OCI-LY7 (cell line): ENCODE measurements at regions not wholly inside any gene's neighbourhood (a gene's known extent, or its start where the extent isn't known, plus 50 kb on each side); places are given as distances from the start of the nearest gene placed in this dataset.

Experiments used
- EZH2phosphoT487 ChIP-seq: fragments of 200-600 bp; sonication (generic); IDR thresholded peaks from 2 replicates; pipeline ENCODE4 v1.6.1; 2018; ENCODE audit warnings: low read depth, borderline replicate concordance, mild to moderate bottlenecking, mixed run types, antibody characterized with exemption, low read length, moderate library complexity, mixed read lengths
- TF ChIP-seq, protein P1 (sequence below): fragments of 200-600 bp; sonication (generic); conservative IDR thresholded peaks from 2 replicates; pipeline ENCODE4 v1.5.1; 2014; ENCODE audit warnings: mild to moderate bottlenecking, antibody characterized with exemption, low read length, moderate library complexity, mixed read lengths

DNA sequence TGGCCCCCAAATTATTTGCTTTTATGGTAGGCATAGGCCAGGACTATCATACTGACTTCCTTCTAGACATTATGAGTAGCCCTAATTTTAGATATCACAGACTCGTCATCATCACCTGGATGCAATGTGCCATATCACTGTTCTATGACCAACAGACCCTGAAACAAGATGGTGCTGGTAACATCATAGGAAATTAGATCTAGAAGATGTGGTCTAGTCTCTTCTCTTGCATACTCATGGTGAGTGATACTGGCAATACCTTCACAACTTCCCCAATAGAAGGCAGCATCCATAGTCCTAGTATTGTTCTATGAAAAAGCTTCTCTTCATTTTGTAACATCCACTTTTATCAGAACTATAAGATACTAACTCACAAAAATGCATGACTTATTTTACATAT lies 116.3 kb upstream of the ITGA4 start:
- TF ChIP-seq, protein P1, sequence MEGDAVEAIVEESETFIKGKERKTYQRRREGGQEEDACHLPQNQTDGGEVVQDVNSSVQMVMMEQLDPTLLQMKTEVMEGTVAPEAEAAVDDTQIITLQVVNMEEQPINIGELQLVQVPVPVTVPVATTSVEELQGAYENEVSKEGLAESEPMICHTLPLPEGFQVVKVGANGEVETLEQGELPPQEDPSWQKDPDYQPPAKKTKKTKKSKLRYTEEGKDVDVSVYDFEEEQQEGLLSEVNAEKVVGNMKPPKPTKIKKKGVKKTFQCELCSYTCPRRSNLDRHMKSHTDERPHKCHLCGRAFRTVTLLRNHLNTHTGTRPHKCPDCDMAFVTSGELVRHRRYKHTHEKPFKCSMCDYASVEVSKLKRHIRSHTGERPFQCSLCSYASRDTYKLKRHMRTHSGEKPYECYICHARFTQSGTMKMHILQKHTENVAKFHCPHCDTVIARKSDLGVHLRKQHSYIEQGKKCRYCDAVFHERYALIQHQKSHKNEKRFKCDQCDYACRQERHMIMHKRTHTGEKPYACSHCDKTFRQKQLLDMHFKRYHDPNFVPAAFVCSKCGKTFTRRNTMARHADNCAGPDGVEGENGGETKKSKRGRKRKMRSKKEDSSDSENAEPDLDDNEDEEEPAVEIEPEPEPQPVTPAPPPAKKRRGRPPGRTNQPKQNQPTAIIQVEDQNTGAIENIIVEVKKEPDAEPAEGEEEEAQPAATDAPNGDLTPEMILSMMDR = no peak
- no peak for TF ChIP-seq EZH2phosphoT487
